Activated naive CD8-positive, alpha-beta T cell treated with anti-CD3 and anti-CD28 coated beads, Interleukin-2, amount 10 ng/mL, durations not matched to agents 7 days and 5 days (primary cell): ENCODE measurements at regions not wholly inside any gene's neighbourhood (a gene's known extent, or its start where the extent isn't known, plus 50 kb on each side); places are given as distances from the start of the nearest gene placed in this dataset.

ENCODE experiments used
- ATAC-seq: fragments of 150-1000 bp; cut with Tn5 transposase; one replicate; pipeline ENCODE4 v1.10.0; 2021; ENCODE audit warnings: low read depth, moderate library complexity
- POLR2A ChIA-PET: fragments of 350-600 bp; sonication (Branson Sonifier 250); formaldehyde crosslinking; loops from one replicate; lab custom pipeline; 2021; ENCODE audit warnings: antibody characterized with exemption; lab: Charles Lee
- DNase-seq: peaks from one replicate; pipeline ENCODE4 v3.0.0; 2021
- H3K27ac Mint-ChIP-seq: one replicate; pipeline ENCODE4 v1.8.0; 2022; ENCODE audit warnings: mild to moderate bottlenecking, mixed read lengths
- H3K27me3 Mint-ChIP-seq: one replicate; pipeline ENCODE4 v1.8.0; 2022; ENCODE audit warnings: mild to moderate bottlenecking, moderate library complexity, mixed read lengths
- H3K36me3 Mint-ChIP-seq: one replicate; pipeline ENCODE4 v1.8.0; 2021; ENCODE audit warnings: mild to moderate bottlenecking, mixed read lengths
- H3K4me1 Mint-ChIP-seq: one replicate; pipeline ENCODE4 v1.8.0; 2021; ENCODE audit warnings: mixed read lengths
- H3K4me3 Mint-ChIP-seq: one replicate; pipeline ENCODE4 v1.8.0; 2022; ENCODE audit warnings: mild to moderate bottlenecking, moderate library complexity, mixed read lengths
- H3K9me3 Mint-ChIP-seq: one replicate; pipeline ENCODE4 v1.8.0; 2021; ENCODE audit warnings: mixed read lengths

DNA sequence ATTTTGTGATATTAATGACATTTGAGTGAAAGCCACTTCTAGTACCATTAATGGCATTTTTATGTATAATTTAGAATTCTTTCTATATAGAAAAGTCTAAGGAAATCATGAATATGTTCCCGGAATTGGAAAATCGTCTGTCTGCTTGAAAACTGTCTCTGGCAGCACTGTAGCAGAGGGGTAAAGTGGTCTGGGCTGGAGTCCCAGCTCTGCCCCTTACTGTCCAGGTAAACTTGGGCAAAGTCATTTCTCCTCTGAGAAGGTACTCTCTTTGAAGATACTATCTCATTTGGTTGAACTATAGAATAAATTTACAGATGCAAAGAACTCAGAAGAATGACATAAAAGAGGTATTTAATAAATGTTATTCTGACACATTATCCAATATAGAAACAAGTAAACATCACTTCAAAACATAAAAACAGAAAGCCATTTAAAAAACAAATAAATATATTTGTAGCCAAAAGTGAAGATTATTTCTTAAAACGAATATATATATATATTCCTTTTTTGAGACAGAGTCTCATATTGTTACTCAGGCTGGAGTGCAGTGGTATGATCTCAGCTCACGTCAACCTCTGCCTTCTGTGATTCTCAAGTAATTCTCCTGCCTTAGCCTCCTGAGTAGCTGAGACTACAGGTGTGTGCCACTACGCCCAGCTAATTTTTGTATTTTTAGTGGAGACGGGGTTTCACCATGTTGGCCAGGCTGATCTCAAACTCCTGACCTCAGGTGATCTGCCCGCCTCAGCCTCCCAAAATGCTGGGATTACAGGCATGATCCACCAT, 149.8 kb upstream of the ITGA4 start:
- Mint-ChIP-seq H3K36me3 (no peaks in the 10 kb centered on the region), H3K27ac (peak overlapping the region; percentile 96), H3K4me3 (peak overlapping the region; percentile 88), H3K9me3 (no peaks in the 10 kb centered on the region), H3K4me1 (peaks cover 60% of the 10 kb centered on the region), H3K27me3 (no peaks in the 10 kb centered on the region)
- ATAC-seq (no peak), DNase-seq (no peak)
- POLR2A ChIA-PET, result interaction anchor here (13.2 kb wide), 1 partner anchor 153 kb away, joined by 219 read pairs; the partner anchor contains the start of gene ITGA4

DNA sequence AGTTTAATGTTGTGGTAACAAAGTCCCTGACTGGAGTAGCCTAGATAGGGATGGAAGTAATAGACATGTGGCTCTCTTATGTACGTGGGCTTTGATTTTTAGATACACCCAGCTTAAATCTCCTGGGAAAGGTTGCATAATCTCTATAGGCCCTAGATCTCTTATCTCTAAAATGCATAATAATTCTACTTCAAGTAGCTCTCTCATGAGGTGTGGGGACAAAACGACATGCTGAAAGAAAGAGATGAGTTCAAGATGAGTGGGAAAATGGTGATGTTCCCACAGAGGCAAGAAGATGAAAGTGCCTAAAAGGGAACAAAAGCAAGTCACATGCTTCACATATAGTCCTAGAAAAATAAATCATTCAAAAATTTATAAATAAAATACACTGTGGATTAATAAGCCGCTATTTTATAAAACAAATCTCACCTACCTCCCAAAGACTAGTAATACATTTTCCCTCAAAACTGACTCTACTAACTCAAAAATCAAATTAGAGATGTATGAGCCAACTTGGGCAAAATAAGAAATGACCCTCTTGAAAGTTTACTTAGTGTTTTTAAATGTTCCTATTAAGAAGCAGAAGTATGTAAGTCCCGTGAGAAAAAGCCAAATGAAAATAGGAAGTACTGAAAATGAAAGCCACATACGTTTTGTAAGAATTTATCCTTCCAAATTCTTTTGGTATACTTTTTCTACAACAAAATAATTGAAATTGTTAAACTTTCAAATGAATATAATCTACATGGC, 148.2 kb upstream of the ITGA4 start:
- peak overlapping the region; percentile 75 for H3K4me3 Mint-ChIP-seq
- peak overlapping the region; percentile 96 for H3K27ac Mint-ChIP-seq
- H3K9me3 Mint-ChIP-seq, result no peaks in the 10 kb centered on the region
- H3K36me3 Mint-ChIP-seq, result no peaks in the 10 kb centered on the region
- no peaks in the 10 kb centered on the region for H3K27me3 Mint-ChIP-seq
- DNase-seq (no peak), ATAC-seq (no peak)
- H3K4me1 Mint-ChIP-seq, result peaks cover 68% of the 10 kb centered on the region
- POLR2A ChIA-PET, result interaction anchor here (0.8 to 13.2 kb wide), 9 partner anchors 8 to 187 kb away, joined by 3 to 219 read pairs (median 4); partner anchors contain the start of gene ITGA4

DNA sequence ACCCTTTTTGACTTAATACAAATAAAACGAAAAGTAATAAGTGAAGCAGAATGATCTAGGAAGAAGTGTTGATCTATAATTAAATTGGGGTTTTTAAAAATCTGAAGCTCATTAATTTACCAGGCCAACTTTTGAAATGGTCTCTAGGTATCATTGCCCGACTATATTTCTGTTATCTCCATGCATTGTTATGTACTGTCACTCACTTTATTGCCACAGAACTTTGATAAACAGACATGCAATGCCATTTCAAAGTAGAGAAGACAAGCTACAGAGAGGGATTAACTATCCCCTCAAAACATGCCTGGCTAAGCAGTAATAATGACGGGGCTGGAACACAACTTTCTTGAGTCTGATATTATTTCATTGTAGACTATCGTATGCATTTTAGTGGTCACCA, 147.6 kb upstream of the ITGA4 start:
- Mint-ChIP-seq H3K9me3 (no peaks in the 10 kb centered on the region), H3K27me3 (no peaks in the 10 kb centered on the region), H3K36me3 (no peaks in the 10 kb centered on the region), H3K27ac (peak overlapping the region; percentile 96), H3K4me3 (peak overlapping the region; percentile 75), H3K4me1 (peaks cover 67% of the 10 kb centered on the region)
- DNase-seq, result no peak
- ATAC-seq, result no peak
- POLR2A ChIA-PET, result interaction anchor here (0.8 to 13.2 kb wide), 7 partner anchors 9 to 187 kb away, joined by 3 to 219 read pairs (median 4); partner anchors contain the start of gene ITGA4

- no peaks in the 10 kb centered on the region for H3K9me3 Mint-ChIP-seq
- DNase-seq (no peak), ATAC-seq (no peak)
- no peak overlapping the region for H3K4me3 Mint-ChIP-seq
- H3K27me3 Mint-ChIP-seq, result no peaks in the 10 kb centered on the region
- peaks cover 54% of the 10 kb centered on the region for H3K4me1 Mint-ChIP-seq
- POLR2A ChIA-PET, result interaction anchor here (0.6 to 13.2 kb wide), 8 partner anchors 10 to 188 kb away, joined by 3 to 219 read pairs (median 6); partner anchors contain the start of gene ITGA4
- H3K36me3 Mint-ChIP-seq, result peaks cover 1% of the 10 kb centered on the region
- peak overlapping the region; percentile 56 for H3K27ac Mint-ChIP-seq
Measured at GRCh38 chr2:181310967-181311366, 146.2 kb upstream of the ITGA4 start.

GRCh38 chr2:181311837-181312236, 145.3 kb upstream of the ITGA4 start:
- Mint-ChIP-seq H3K27ac (peak overlapping the region; percentile 99), H3K9me3 (peaks cover 1% of the 10 kb centered on the region), H3K4me3 (peak overlapping the region; percentile 91), H3K4me1 (peaks cover 47% of the 10 kb centered on the region), H3K36me3 (peaks cover 4% of the 10 kb centered on the region), H3K27me3 (no peaks in the 10 kb centered on the region)
- no peak for DNase-seq
- ATAC-seq, result peak; percentile 31
- POLR2A ChIA-PET, result interaction anchor here (0.9 to 13.2 kb wide), 8 partner anchors 8 to 188 kb away, joined by 3 to 219 read pairs (median 9); partner anchors contain the start of gene ITGA4

GRCh38 chr2:181312515-181312927, 144.7 kb upstream of the ITGA4 start:
- H3K4me3 Mint-ChIP-seq, result peak overlapping the region; percentile 91
- POLR2A ChIA-PET, result interaction anchor here (1.0 to 13.2 kb wide), 7 partner anchors 8 to 188 kb away, joined by 3 to 219 read pairs (median 10); partner anchors contain the start of gene ITGA4
- H3K9me3 Mint-ChIP-seq, result peaks cover 1% of the 10 kb centered on the region
- peak overlapping the region; percentile 99 for H3K27ac Mint-ChIP-seq
- peaks cover 4% of the 10 kb centered on the region for H3K36me3 Mint-ChIP-seq
- DNase-seq, result peak; percentile 36
- H3K27me3 Mint-ChIP-seq, result no peaks in the 10 kb centered on the region
- peaks cover 44% of the 10 kb centered on the region for H3K4me1 Mint-ChIP-seq
- peak; percentile 69 for ATAC-seq

GRCh38 chr2:181313845-181314244, 143.3 kb upstream of the ITGA4 start:
- Mint-ChIP-seq H3K27me3 (no peaks in the 10 kb centered on the region), H3K4me3 (peak overlapping the region; percentile 91), H3K9me3 (peaks cover 1% of the 10 kb centered on the region), H3K27ac (peak overlapping the region; percentile 99), H3K36me3 (peaks cover 5% of the 10 kb centered on the region), H3K4me1 (peaks cover 36% of the 10 kb centered on the region)
- ATAC-seq (no peak), DNase-seq (no peak)
- POLR2A ChIA-PET, result interaction anchor here (1.8 to 2.6 kb wide), 2 partner anchors 10 to 144 kb away, joined by 14 to 15 read pairs; partner anchors contain the start of gene ITGA4

- POLR2A ChIA-PET, result interaction anchor here (1.8 to 2.6 kb wide), 2 partner anchors 10 to 143 kb away, joined by 14 to 15 read pairs; partner anchors contain the start of gene ITGA4
- peaks cover 34% of the 10 kb centered on the region for H3K4me1 Mint-ChIP-seq
- no peak for ATAC-seq
- DNase-seq, result no peak
- peak overlapping the region; percentile 48 for H3K4me3 Mint-ChIP-seq
- H3K36me3 Mint-ChIP-seq, result peaks cover 5% of the 10 kb centered on the region
- peaks cover 1% of the 10 kb centered on the region for H3K9me3 Mint-ChIP-seq
- H3K27me3 Mint-ChIP-seq, result no peaks in the 10 kb centered on the region
- H3K27ac Mint-ChIP-seq, result peak overlapping the region; percentile 67
Measured at GRCh38 chr2:181314551-181314950, 142.6 kb upstream of the ITGA4 start.

DNA sequence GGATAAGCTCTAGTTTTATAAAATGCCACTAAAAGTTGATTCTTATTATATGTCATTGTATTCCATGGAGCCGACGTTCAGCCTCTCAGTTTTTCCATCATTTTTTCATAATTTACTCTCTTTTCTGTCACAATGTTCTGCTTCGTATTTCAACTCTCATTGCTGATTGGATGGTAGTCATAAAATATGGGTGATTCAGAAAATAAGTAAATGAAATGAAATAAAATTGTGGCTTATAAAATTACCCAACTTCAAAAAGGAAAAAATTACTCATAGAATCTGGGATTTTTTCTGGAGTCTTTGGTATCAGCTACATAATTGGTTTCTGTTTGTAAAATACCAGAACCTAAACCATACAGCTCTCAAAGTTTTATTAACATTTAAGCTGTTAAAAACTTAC, 139.7 kb upstream of the ITGA4 start:
- H3K4me1 Mint-ChIP-seq, result peaks cover 30% of the 10 kb centered on the region

DNA sequence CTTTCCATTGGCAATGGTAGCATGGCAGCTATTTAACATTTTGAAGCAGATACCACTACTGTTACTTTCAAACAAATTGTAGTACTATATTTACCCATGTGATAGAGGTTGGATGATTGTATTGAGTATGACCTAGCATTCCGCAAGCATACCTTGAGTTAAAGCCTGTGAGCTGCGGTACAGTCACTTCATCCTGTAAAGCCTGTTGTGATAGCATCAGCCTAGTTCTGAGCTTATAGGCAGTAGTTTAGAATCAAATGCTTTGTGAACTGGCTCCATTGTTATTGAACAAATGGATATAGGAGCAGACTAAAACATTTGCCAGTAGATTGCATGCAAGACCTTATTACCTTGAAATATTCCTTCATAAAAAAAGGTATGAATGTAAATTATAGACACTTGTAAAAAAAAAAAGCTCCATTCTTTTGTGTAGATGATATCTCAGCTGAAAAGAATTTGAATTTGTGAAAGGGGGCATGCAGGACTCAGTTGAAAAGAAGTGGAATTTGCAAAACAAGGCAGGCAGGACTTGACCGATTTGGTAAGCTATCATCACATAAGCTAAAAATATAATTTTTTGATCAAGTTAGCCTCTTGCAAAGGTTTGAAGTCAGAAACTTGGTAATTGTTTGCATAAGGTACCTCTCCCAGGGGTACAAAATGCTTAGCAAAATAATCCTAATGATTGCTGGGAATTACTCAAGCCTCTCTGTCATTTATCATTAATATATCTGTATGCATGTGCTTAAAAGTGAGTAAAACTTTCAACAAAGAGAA, 138.5 kb upstream of the ITGA4 start:
- Mint-ChIP-seq H3K36me3 (peaks cover 21% of the 10 kb centered on the region), H3K4me3 (no peak overlapping the region), H3K27ac (no peak overlapping the region), H3K9me3 (peaks cover 9% of the 10 kb centered on the region), H3K4me1 (peaks cover 20% of the 10 kb centered on the region), H3K27me3 (no peaks in the 10 kb centered on the region)
- ATAC-seq (no peak), DNase-seq (no peak)
- POLR2A ChIA-PET, result interaction anchor here (0.5 kb wide), 1 partner anchor 185 kb away, joined by 3 read pairs; no protein-coding TSS in a partner anchor

More for the DNA sequence above, 139.7 kb upstream of the ITGA4 start:
- POLR2A ChIA-PET, result interaction anchor here (0.6 kb wide), 1 partner anchor 117 kb away, joined by 3 read pairs; no protein-coding TSS in a partner anchor
- DNase-seq (no peak), ATAC-seq (no peak)
- H3K27me3 Mint-ChIP-seq, result no peaks in the 10 kb centered on the region
- H3K27ac Mint-ChIP-seq, result no peak overlapping the region
- peaks cover 12% of the 10 kb centered on the region for H3K36me3 Mint-ChIP-seq
- H3K9me3 Mint-ChIP-seq, result peaks cover 1% of the 10 kb centered on the region
- H3K4me3 Mint-ChIP-seq, result peak overlapping the region; percentile 33

DNA sequence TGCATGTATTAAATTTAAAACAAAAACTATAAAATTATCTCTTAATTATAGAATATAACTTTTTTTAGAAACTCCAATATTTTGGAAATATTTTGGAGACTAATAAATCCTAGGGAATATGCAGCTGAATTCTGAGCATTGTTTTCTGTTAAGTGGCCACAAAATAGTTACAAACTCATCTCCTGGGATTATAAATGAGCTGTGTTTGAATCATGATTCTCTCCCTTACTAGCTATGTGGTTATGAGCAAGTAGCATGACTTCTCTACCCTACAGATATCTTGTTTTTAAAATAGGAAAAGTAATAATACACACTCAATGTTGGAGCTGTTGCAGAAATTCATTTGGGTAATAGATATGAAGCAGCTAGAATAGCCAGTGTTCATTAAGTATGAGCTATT, 137.9 kb upstream of the ITGA4 start:
- Mint-ChIP-seq H3K27me3 (no peaks in the 10 kb centered on the region), H3K4me1 (peaks cover 15% of the 10 kb centered on the region), H3K4me3 (no peak overlapping the region), H3K36me3 (peaks cover 24% of the 10 kb centered on the region), H3K27ac (no peak overlapping the region), H3K9me3 (peaks cover 10% of the 10 kb centered on the region)
- DNase-seq (no peak), ATAC-seq (no peak)
- POLR2A ChIA-PET, result no interaction called here

DNA sequence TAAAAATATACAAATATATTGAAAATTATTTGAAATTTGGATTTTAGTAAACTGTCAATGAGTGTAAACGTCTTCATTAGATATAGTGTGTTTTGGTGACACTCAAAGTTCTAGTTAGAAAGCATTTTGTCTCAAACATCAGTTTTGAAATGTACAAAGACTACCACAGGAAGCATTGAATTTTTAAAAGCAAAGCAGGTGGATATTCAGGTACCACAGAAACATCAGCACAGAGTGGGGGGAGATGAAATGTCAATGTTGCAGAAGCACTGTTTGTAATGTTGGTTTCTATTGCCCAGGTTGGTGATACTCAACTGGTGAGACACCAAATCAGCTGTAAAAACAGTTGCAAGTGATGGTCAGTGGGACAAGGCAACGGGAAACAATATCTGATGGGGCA, 136.5 kb upstream of the ITGA4 start:
- DNase-seq (no peak), ATAC-seq (no peak)
- Mint-ChIP-seq H3K27ac (no peak overlapping the region), H3K4me3 (no peak overlapping the region), H3K27me3 (no peaks in the 10 kb centered on the region), H3K9me3 (peaks cover 13% of the 10 kb centered on the region), H3K36me3 (peaks cover 27% of the 10 kb centered on the region), H3K4me1 (peaks cover 14% of the 10 kb centered on the region)
- POLR2A ChIA-PET, result no interaction called here
